NCI-H2029 (cell line): ENCODE measurements at regions not wholly inside any gene's neighbourhood (a gene's known extent, or its start where the extent isn't known, plus 50 kb on each side); places are given as distances from the start of the nearest gene placed in this dataset.

Source experiments
- DNase-seq: peaks from one replicate; lab custom pipeline; 2025; lab: John Stamatoyannopoulos, UW

- no peak for DNase-seq
Observed at GRCh38 chr5:148708854-148709253, 54.5 kb upstream of the HTR4 start.

GRCh38 chr5:148711961-148712360 lies 57.6 kb upstream of the HTR4 start:
- DNase-seq = no peak

- no peak for DNase-seq
Observed at GRCh38 chr5:148713735-148714508, 59.6 kb upstream of the HTR4 start.

GRCh38 chr5:148716716-148717115 lies 62.4 kb upstream of the HTR4 start:
- DNase-seq = no peak

- no peak for DNase-seq
Observed at GRCh38 chr5:148717668-148718067, 63.3 kb upstream of the HTR4 start.

GRCh38 chr5:148719605-148720004 lies 65.3 kb upstream of the HTR4 start:
- no peak for DNase-seq

- no peak for DNase-seq
Observed at GRCh38 chr5:148720257-148720656, 65.9 kb upstream of the HTR4 start.

GRCh38 chr5:148723143-148723542 lies 68.8 kb upstream of the HTR4 start:
- no peak for DNase-seq

GRCh38 chr5:148725675-148726074 lies 71.3 kb upstream of the HTR4 start:
- DNase-seq = peak; percentile 38

- DNase-seq = peak; percentile 45
Observed at GRCh38 chr5:148729182-148729581, 74.9 kb upstream of the HTR4 start.

- no peak for DNase-seq
Observed at GRCh38 chr5:148730270-148730669, 75.9 kb upstream of the HTR4 start.

GRCh38 chr5:148730942-148731898 lies 76.9 kb upstream of the HTR4 start:
- DNase-seq = peak; percentile 77

GRCh38 chr5:148732692-148733091 lies 78.4 kb upstream of the HTR4 start:
- DNase-seq = no peak

GRCh38 chr5:148733601-148734438 lies 79.5 kb upstream of the HTR4 start:
- DNase-seq = peak; percentile 69

GRCh38 chr5:148734518-148734917 lies 80.2 kb upstream of the HTR4 start:
- DNase-seq = no peak

GRCh38 chr5:148735301-148735835 lies 81.0 kb upstream of the HTR4 start:
- peak; percentile 53 for DNase-seq

- no peak for DNase-seq
Observed at GRCh38 chr5:148739023-148739422, 84.7 kb upstream of the HTR4 start.

GRCh38 chr5:148739524-148739923 lies 85.2 kb upstream of the HTR4 start:
- DNase-seq = no peak

GRCh38 chr5:148740079-148740858 lies 85.9 kb upstream of the HTR4 start:
- no peak for DNase-seq

GRCh38 chr5:148740966-148741742 lies 85.3 kb upstream of the ADRB2 start:
- no peak for DNase-seq
